ENCODE measurements at regions not wholly inside any gene's neighbourhood (a gene's known extent, or its start where the extent isn't known, plus 50 kb on each side); places are given as distances from the start of the nearest gene placed in this dataset.
"Not testable (repeated sequence)": the region's sequence is repeated elsewhere in the genome, so short reads cannot be mapped to it uniquely, and the experiment has no call there.

GRCh38 chr14:105999361-106000028 is 473.1 kb downstream of the TMEM121 start:
- TF ChIP-seq CTCF (IDR thresholded peaks at IDR 0.05; ENCODE audit: low read depth, low read length), result no peak
- DNase-seq (ENCODE audit: extremely low read depth, low read depth), result no peak

DNA sequence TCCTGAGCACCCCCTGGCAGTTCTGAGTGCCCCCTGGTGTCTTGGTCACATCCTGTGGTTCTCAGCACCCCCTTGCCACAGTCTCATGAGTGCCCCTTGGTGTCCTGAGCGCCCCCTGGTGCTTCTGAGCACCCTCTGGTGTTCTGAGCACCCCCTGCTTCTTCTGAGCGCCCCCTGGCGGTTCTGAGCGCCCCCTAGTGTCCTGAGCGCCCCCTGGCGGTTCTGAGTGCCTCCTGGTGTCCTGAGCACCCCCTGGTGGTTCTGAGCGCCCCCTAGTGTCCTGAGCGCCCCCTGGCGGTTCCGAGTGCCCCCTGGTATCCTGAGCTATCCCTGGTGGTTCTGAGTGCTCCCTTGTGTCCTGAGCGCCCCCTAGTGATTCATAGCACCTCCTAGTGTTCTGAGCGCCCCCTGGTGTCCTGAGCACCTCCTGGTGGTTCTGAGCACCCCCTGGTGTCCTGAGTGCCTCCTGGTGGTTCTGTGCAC is 473.7 kb downstream of the TMEM121 start:
- DNase-seq (ENCODE audit: extremely low read depth, low read depth), result not testable (repeated sequence)

- not testable (repeated sequence) for DNase-seq (ENCODE audit: extremely low read depth, low read depth)
Measured at GRCh38 chr14:106001277-106001676, 474.9 kb downstream of the TMEM121 start.

DNA sequence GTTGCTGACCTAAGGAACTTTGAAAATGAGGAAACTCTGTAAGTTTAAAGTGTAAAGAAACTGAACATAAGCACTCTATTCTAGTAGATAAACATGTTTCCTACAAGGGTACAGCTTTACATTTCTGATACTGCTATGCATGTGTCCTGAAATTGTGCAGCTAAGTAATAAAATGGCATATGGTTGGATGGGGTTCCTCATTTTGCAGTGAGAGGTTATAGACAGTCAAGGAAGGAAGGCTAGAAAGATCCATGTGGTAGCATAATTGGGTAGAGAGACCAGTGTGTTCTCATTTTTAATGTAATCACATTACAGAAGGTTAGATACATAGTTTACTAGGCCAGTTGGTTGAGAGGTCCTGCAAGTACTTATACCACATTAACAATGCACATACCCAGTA is 477.0 kb downstream of the TMEM121 start:
- DNase-seq (ENCODE audit: extremely low read depth, low read depth), result no peak
- no peak for TF ChIP-seq CTCF (IDR thresholded peaks at IDR 0.05; ENCODE audit: low read depth, low read length)

DNA sequence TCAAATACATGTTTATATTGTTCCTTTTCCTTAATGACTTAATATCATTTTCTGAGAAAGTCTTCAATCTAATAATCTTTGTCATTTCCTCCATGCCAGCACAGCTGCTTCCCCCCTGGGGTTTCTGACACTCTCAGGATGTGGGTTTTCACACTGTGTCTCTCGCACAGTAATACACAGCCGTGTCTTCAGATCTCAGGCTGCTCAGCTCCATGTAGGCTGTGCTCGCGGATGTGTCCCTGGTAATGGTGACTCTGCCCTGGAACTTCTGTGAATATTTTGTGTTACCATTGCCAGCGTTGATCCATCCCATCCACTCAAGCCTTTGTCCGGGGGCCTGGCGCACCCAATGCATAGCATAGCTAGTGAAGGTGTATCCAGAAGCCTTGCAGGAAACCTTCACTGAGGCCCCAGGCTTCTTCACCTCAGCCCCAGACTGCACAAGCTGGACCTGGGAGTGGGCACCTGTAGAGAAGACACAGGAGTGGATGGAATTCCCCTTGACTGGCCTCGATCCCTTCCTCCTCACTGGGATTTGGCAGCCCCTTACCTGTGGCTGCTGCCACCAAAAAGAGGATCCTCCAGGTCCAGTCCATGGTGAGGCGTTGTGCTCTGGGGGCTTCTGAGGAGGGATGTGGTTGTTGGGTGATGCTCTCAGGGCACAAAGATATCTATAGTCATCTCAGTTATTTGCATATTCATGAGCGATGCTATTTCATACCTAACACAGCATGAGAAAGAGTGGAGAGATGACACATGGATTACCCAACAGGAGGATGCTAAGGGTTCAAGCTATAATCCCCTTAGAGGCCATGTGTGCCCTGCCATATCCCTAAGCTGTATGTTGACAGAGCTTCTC is 478.8 kb downstream of the TMEM121 start:
- DNase-seq (ENCODE audit: extremely low read depth, low read depth), result not testable (repeated sequence)

DNA sequence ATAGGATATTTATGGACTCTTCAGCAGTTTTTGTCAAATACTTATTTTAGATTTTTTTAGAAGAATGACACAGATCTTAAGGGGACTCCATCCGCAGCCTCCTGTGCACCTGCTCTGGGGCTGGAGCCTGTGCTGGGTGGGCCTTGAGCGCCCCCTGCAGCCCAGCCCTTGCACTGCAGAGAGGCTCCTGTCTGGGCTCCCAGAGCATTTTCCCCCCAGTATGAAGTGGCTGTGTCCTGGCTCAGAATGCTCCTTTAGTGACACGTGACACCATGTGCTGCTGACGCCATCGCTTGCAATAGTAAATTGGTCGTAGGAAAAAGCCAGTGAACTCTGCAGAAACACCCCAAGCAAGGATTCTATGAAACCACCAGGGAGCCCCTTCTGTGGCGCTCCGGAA is 479.7 kb downstream of the TMEM121 start:
- DNase-seq (ENCODE audit: extremely low read depth, low read depth), result not testable (repeated sequence)

GRCh38 chr14:106006716-106007115 is 480.3 kb downstream of the TMEM121 start:
- not testable (repeated sequence) for DNase-seq (ENCODE audit: extremely low read depth, low read depth)

GRCh38 chr14:106010783-106011182 is 484.4 kb downstream of the TMEM121 start:
- no peak for DNase-seq (ENCODE audit: extremely low read depth, low read depth)
- no peak for TF ChIP-seq CTCF (IDR thresholded peaks at IDR 0.05; ENCODE audit: low read depth, low read length)

DNA sequence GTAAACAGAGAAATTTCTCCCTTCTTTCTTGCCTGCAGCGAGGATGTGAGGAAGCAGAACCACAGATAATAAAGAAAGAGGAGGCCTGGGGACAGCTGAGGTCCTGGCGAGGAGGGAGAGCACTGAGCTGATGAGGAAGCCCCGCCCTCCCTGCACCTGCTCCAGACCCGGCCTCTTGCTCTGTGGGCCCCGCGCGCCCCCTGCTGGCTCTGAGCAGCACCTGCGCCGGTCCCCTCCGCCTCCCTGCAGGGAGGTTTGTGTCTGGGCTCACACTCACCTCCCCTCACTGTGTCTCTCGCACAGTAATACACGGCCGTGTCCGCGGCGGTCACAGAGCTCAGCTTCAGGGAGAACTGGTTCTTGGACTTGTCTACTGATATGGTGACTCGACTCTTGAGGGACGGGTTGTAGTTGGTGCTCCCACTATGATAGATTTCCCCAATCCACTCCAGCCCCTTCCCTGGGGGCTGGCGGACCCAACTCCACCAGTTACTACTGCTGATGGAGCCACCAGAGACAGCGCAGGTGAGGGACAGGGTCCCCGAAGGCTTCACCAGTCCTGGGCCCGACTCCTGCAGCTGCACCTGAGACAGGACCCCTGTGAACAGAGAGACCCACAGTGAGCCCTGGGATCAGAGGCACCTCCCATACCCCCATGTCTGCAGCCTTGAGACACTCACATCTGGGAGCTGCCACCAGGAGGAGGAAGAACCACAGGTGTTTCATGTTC is 485.4 kb downstream of the TMEM121 start:
- DNase-seq (ENCODE audit: extremely low read depth, low read depth), result not testable (repeated sequence)

DNA sequence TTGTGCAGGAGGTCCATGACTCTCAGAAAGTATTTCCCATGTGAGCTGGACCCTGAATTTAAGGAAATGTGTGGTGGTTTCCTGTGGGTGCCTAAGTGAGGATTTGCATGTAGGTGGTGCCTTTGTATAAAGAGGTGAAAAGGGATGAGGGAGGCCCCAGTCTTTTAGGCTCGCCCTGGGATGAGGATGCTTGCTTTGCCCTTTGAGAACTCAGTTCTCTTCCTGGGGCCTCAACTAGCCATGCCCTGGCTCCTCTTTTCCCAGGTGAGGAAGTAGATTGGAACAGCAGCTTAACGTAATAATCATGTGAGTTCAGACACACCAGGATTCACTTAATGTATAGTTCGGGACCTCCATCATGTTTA is 486.0 kb downstream of the TMEM121 start:
- DNase-seq (ENCODE audit: extremely low read depth, low read depth), result not testable (repeated sequence)

DNA sequence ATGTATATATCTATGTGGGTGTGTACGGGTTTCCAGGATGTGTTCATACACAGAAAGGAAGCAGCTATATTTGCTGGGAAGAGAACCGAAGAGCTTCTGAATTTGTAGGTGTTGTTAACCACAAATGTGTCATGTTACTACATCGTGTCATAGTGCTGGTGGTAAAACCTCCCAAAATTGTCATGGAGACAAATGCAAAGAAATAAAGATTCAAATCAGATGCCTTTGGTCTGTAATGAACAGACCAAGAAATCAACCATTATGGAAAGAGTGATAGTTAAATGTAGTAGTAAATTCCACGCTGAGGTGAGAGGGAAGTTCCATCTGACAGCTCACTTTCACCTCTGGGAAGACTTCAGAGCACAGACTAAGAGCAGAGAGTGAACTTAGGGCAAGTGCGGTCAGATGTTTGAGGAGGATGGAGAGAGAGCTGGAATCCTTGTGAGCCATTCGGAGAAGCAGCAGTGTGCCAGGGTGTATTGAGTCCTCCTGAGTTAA is 487.5 kb downstream of the TMEM121 start:
- no peak for DNase-seq (ENCODE audit: extremely low read depth, low read depth)
- no peak for TF ChIP-seq CTCF (IDR thresholded peaks at IDR 0.05; ENCODE audit: low read depth, low read length)

- DNase-seq (ENCODE audit: extremely low read depth, low read depth), result not testable (repeated sequence)
Measured at GRCh38 chr14:106017952-106018351, 491.6 kb downstream of the TMEM121 start.
